Astrocyte of the cerebellum (primary cell): ENCODE measurements at regions not wholly inside any gene's neighbourhood (a gene's known extent, or its start where the extent isn't known, plus 50 kb on each side); places are given as distances from the start of the nearest gene placed in this dataset.

Source experiments
- DNase-seq: peaks from one replicate; pipeline ENCODE4 v3.0.0-alpha.2; 2011; ENCODE audit warnings: low read depth
- H3K4me3 ChIP-seq: 2 replicates; pipeline ENCODE4 v1.5.1; 2011; ENCODE audit warnings: mild to moderate bottlenecking, low read depth, low read length, moderate library complexity
- in situ Hi-C: cut with HindIII; loops from 2 replicates; pipeline ENCODE4 v1.10.0; 2017; ENCODE audit warnings: low sequenced_read_pairs
- TF ChIP-seq, protein P1 (sequence below): IDR thresholded peaks from 2 replicates; pipeline ENCODE4 v1.5.1; 2012; ENCODE audit warnings: low read length, low read depth, moderate library complexity, mild to moderate bottlenecking; ENCODE audit errors: missing control alignments

DNA sequence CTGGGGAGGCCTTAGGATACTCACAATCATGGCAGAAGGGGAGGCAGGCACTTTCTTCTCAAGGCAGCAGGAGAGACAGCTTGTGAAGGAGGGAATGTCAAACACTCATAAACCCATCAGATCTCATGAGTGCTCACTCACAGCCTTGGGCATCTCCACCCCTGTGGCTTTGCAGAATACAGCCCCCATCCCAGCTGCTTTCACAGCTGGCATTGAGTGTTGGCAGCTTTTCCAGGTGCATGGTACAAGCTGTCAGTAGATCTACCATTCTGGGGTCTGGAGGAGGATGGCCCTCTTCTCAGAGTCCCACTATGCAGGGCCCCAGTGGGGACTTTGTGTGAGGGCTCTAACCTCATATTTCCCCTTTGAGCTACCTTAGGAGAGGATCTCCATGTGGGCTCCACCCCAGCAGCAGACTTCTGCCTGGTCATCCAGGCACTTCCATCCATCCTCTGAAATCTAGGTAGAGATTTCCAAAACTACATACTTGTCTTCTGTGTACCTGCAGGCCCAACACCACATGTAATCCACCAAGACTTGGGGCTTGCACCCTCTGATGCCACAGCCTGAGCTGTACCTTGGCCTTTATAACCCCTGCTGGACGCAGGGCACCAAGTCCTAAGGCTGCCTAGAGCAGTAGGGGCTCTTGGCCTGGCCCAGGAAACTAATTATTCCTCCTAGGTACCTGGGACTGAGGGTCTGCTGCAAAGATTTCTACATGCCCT lies 404.2 kb upstream of the EPHA6 start:
- H3K4me3 ChIP-seq: no peak overlapping the region
- TF ChIP-seq, protein P1, sequence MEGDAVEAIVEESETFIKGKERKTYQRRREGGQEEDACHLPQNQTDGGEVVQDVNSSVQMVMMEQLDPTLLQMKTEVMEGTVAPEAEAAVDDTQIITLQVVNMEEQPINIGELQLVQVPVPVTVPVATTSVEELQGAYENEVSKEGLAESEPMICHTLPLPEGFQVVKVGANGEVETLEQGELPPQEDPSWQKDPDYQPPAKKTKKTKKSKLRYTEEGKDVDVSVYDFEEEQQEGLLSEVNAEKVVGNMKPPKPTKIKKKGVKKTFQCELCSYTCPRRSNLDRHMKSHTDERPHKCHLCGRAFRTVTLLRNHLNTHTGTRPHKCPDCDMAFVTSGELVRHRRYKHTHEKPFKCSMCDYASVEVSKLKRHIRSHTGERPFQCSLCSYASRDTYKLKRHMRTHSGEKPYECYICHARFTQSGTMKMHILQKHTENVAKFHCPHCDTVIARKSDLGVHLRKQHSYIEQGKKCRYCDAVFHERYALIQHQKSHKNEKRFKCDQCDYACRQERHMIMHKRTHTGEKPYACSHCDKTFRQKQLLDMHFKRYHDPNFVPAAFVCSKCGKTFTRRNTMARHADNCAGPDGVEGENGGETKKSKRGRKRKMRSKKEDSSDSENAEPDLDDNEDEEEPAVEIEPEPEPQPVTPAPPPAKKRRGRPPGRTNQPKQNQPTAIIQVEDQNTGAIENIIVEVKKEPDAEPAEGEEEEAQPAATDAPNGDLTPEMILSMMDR: no peak
- in situ Hi-C loops: no loop called here
- no peak for DNase-seq

- DNase-seq: no peak
- in situ Hi-C loops: no loop called here
- TF ChIP-seq, protein P1: no peak
- no peak overlapping the region for H3K4me3 ChIP-seq
These were observed 397.7 kb upstream of the EPHA6 start for GRCh38 chr3:96416549-96417255.

DNA sequence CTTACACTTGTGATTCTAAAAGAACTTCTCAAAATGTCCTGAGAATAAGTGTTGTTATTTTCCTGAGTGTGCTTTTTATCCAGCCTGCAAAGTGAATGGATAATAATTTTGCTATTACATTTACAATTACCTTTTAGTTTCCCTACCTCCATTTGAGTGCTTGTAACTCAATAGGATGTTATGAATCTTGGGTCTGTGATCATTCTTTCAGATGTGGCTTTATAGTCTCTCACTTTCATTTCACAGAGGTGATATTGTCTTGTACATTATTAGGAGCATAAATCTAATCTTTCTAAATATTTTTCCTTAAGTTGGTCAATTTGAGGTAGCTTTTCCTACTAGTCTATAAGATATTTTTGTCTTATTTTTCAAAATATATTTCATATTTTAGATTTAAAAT lies 386.3 kb upstream of the EPHA6 start:
- TF ChIP-seq, protein P1: no peak
- in situ Hi-C loops: no loop called here
- H3K4me3 ChIP-seq: no peak overlapping the region
- DNase-seq: no peak

GRCh38 chr3:96430079-96430478 lies 384.3 kb upstream of the EPHA6 start:
- TF ChIP-seq, protein P1: no peak
- no peak for DNase-seq
- in situ Hi-C loops: no loop called here
- H3K4me3 ChIP-seq: no peak overlapping the region

DNA sequence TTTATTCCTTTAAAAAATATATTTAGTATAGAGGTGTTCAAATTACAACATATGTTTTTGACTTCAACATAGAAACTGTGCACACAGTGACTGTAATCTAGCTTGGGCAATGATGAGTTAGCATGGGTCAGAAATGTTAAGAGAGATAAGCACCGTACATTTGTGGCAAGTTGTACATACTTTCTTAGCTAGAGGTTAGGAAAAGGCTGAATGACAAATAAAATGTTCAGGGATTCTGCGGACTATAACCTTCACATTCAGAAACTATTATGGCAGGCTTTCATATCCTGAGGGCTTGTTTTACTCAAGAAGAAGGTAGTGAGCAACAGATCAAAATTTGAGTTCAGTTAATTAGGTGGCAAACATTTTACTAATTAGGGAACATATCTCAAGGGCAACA lies 379.7 kb upstream of the EPHA6 start:
- no peak overlapping the region for H3K4me3 ChIP-seq
- in situ Hi-C loops: no loop called here
- DNase-seq: no peak
- TF ChIP-seq, protein P1: no peak

- in situ Hi-C loops: no loop called here
- H3K4me3 ChIP-seq: no peak overlapping the region
- TF ChIP-seq, protein P1: no peak
- no peak for DNase-seq
These were observed 365.0 kb upstream of the EPHA6 start for GRCh38 chr3:96449346-96449745.
